Mononuclear cell (primary cell): ENCODE measurements at regions not wholly inside any gene's neighbourhood (a gene's known extent, or its start where the extent isn't known, plus 50 kb on each side); places are given as distances from the start of the nearest gene placed in this dataset.

ENCODE experiments used
- H3K27me3 ChIP-seq: 2 replicates; pipeline ENCODE4 v1.6.0; 2011; ENCODE audit warnings: low read length, control low read depth; ENCODE audit not compliant: insufficient read depth
- H3K4me1 ChIP-seq: 2 replicates; pipeline ENCODE4 v1.5.1; 2011; ENCODE audit warnings: mild to moderate bottlenecking, low read length, control low read depth; ENCODE audit not compliant: insufficient read depth
- H3K4me3 ChIP-seq: 2 replicates; pipeline ENCODE4 v1.5.1; 2011; ENCODE audit warnings: mild to moderate bottlenecking, low read length, moderate library complexity
- H3K9me3 ChIP-seq: 2 replicates; pipeline ENCODE4 v1.5.1; 2011; ENCODE audit warnings: low read depth, mild to moderate bottlenecking, control low read depth, low read length

DNA sequence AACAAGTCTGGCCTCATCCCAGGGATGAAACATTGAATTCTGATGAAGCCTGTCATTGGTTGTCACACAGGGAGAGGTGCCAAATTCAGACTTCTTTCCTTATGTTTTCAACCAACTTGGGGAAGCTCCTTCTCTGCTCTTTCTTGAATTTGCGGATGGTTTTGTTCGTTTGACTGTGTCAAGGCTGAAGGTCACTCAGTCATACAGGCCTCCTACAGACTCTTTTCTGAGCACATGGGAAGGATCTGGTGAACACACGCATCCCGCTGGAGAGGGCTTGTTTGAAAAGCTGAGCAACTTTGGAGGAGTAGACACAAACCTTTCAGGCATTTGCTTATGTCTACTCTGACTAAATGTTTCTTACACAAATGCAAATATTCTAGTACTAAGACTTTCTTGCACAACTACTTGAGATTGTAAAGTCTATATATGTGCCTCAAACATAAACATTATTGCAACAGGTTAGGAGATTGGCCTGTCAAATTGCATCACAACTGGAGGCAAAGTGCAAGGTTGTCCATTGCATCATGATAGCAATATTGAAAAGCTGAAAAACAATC lies 151.5 kb upstream of the NR3C1 start:
- H3K27me3 ChIP-seq = no peaks in the 10 kb centered on the region
- H3K9me3 ChIP-seq = no peaks in the 10 kb centered on the region
- no peak overlapping the region for H3K4me3 ChIP-seq
- peaks cover 16% of the 10 kb centered on the region for H3K4me1 ChIP-seq

DNA sequence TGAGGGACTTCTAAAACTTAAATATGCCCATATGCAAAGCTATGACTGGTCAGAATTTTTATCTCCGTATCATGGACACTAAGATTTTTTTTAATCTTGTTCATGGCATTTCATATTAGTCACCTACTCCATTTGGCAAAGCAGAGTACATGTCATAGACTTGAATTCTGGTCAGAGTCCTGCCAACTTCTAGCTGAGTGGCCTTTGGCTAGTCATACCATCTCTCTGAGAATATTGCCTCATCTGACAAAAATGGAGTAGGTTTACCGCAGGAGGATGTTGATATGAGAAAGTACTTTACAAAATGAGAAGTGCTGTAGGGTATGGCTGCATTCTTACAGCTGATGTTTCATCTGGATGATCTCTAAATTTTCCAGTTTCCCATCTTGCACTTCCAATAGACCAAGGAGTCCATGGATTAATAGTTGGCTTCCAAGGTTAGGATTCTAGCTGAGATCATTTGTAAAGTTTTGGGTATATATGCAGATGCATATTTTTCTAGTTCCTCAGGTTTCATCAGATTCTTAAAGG lies 150.8 kb upstream of the NR3C1 start:
- Histone ChIP-seq H3K4me3 (no peak overlapping the region), H3K9me3 (no peaks in the 10 kb centered on the region), H3K4me1 (peaks cover 16% of the 10 kb centered on the region), H3K27me3 (no peaks in the 10 kb centered on the region)

DNA sequence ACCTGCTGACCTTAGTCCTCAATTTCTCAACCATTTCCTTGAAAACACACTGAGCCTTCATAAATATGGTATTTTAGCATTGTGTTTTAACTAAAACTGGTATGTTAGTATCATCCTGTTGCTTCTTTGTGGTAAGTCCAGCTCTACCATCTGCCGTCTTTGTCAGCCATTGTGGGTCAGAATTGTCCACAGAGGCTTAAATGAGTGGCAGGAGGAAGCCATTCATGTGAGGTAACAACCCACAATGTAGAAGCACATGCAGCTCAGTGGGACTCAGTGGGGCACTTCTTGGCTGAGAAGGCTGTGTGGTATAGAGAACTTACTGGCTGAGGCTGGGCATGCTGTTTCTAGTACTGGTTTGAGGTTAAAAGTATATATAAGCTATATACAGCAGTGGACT lies 149.2 kb upstream of the NR3C1 start:
- no peaks in the 10 kb centered on the region for H3K27me3 ChIP-seq
- no peaks in the 10 kb centered on the region for H3K9me3 ChIP-seq
- no peak overlapping the region for H3K4me3 ChIP-seq
- peaks cover 16% of the 10 kb centered on the region for H3K4me1 ChIP-seq

DNA sequence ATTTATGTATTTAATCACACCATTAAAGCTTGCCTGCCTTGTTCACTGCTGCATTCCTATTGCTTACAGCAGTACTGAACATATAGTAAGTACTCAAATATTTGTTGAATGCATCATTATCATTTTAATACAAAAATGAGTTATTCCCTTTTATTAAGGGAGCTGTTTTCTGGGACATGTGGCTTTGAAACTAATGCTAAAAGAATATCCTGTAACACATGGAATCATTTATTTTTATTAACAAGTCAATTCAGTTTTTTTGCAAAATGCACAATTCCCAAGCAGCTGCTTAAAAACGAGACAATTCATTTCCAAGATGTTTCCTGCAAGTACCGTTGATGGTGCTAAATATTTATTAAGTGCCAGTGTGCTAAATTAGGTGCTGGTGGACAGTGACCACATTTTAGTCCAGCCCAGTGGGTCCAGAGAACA lies 148.3 kb upstream of the NR3C1 start:
- Histone ChIP-seq H3K4me1 (peaks cover 12% of the 10 kb centered on the region), H3K4me3 (no peak overlapping the region), H3K9me3 (no peaks in the 10 kb centered on the region), H3K27me3 (no peaks in the 10 kb centered on the region)

DNA sequence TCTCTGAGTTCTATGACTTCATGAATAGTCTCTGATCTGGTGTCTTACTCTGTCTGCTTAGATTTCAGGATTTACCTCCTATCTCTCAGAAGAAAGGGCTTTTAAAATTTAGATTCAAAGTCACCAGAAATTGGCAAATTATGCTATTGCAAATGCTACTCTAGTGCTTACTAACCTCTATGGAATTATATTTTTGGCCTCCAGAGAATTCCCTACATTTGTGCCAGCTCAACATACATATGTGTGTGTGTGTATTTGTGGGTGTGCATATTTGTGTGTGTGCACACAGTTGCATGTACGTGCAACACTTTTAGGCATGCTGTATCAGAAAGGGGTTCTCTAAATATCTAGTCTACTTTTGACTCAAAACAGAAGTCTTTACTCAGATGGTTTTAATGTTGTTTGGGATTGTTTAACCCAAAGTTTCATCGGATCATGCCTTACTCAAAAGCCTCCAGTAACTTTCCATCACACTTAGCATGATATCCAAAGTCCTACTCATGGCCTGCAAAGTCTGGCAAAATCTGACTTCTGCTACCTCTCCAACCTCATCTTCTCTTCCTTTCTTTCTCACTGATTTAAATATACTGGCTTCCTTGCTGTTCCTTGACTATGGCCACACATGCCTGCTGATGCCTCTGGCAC lies 147.6 kb upstream of the NR3C1 start:
- Histone ChIP-seq H3K4me3 (no peak overlapping the region), H3K27me3 (no peaks in the 10 kb centered on the region), H3K9me3 (no peaks in the 10 kb centered on the region), H3K4me1 (peaks cover 12% of the 10 kb centered on the region)

DNA sequence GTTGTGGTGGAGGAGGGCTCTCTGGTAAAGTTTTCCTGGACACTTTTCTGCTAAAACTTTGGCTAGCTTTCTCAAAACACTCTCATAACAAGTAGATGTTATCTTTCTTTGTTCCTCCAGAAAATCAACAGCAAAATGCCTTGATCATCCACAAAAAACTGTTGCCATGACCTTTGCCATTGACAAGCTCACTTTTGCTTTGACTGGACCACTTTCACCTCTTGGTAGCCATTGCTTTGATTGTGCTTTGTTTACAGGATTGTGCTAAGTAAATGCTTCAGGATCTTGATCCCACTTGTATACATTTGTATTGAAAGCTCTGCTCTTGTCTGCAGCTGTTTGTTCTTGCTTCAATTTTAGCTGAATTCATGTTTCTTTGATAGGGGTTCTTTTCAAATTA lies 143.9 kb upstream of the NR3C1 start:
- H3K4me3 ChIP-seq = no peak overlapping the region

DNA sequence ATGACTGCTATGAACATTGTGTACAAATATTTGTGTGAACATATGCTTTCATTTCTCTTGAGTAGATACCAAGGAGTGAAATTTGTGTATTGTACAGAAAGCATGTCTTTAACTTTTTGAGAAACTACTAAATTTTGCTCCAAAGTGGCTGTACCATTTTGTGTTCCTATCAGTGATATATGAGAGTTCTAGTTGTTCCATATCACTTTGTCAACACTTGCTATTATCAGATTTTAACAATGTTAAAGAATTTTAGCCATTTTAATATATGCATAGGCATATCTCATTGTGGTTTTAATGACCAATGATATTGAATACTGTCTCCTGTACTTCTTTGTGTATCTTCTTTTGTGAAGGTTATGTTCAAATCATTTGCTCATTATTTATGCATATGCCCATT lies 142.9 kb upstream of the NR3C1 start:
- Histone ChIP-seq H3K27me3 (no peaks in the 10 kb centered on the region), H3K4me3 (no peak overlapping the region), H3K9me3 (no peaks in the 10 kb centered on the region), H3K4me1 (no peaks in the 10 kb centered on the region)

More for the DNA sequence above, 143.9 kb upstream of the NR3C1 start:
- no peaks in the 10 kb centered on the region for H3K9me3 ChIP-seq
- no peaks in the 10 kb centered on the region for H3K4me1 ChIP-seq
- no peaks in the 10 kb centered on the region for H3K27me3 ChIP-seq

GRCh38 chr5:143544606-143545005 lies 141.1 kb upstream of the NR3C1 start:
- H3K9me3 ChIP-seq = peaks cover 4% of the 10 kb centered on the region
- no peaks in the 10 kb centered on the region for H3K4me1 ChIP-seq
- H3K27me3 ChIP-seq = no peaks in the 10 kb centered on the region
- H3K4me3 ChIP-seq = no peak overlapping the region

GRCh38 chr5:143543358-143544255 lies 140.1 kb upstream of the NR3C1 start:
- no peak overlapping the region for H3K4me3 ChIP-seq

GRCh38 chr5:143542798-143543144 lies 139.3 kb upstream of the NR3C1 start:
- Histone ChIP-seq H3K27me3 (no peaks in the 10 kb centered on the region), H3K4me1 (no peaks in the 10 kb centered on the region), H3K9me3 (peaks cover 12% of the 10 kb centered on the region), H3K4me3 (no peak overlapping the region)

More at GRCh38 chr5:143543358-143544255, 140.1 kb upstream of the NR3C1 start:
- Histone ChIP-seq H3K4me1 (no peaks in the 10 kb centered on the region), H3K9me3 (peaks cover 12% of the 10 kb centered on the region), H3K27me3 (no peaks in the 10 kb centered on the region)

DNA sequence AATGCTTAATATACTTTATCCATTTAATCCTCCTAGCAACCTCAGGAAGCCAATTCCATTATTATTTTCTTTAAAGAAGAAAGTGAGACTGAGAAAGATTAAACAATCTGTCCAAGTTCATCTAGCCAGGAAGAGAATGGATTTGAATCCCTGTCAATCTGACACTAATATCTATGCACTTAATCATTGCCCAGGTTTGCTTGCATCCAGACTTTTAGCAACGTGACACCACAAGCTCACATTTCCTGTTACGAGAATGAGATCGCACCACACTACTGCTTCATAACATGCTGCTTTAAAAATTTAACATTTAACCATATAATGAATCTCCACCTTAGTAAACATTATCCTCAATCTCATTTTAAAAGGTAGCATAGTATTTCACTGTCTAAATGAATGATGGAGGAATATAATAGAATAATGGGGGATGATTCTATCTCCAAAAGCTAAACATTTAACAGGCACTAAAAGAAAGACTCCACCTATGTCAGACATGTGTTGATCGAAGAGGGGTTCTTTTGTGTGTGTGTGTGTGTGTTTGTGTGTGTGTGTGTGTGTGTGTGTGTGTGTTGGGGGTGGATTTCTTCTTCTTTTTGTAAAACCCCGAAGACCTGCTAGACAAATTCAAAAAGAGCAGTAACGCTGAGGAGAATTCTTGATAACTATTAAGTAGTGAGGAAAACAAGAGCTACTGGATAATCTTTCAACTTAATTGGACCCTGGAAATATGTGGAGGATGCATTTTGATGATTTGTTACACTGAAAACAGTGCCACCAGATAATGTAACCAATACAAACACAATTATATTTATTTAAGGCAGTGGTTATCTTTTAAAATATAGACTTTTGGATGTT lies 138.7 kb upstream of the NR3C1 start:
- no peak overlapping the region for H3K4me3 ChIP-seq
- peaks cover 12% of the 10 kb centered on the region for H3K9me3 ChIP-seq
- H3K27me3 ChIP-seq = no peaks in the 10 kb centered on the region
- no peaks in the 10 kb centered on the region for H3K4me1 ChIP-seq

DNA sequence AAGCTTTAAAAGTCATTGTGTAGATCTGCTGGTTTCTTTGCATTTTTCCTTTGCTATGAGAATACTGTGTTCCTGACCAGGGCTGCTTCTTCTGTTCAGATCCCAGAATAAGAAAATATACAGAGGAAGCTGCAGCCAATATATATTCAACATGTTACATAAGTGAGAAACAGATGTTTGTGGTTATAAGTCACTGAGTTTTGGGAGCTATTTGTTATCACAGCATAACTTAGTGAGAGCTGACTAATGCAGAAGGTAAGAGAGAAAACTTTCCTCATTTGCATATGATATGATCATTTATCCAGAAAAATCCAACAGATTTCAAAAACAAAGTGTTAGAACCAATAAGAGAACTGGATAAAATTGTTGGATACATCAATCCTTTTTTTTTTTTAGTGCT lies 136.3 kb upstream of the NR3C1 start:
- H3K27me3 ChIP-seq = no peaks in the 10 kb centered on the region
- H3K4me3 ChIP-seq = no peak overlapping the region
- H3K9me3 ChIP-seq = peaks cover 12% of the 10 kb centered on the region
- H3K4me1 ChIP-seq = no peaks in the 10 kb centered on the region

DNA sequence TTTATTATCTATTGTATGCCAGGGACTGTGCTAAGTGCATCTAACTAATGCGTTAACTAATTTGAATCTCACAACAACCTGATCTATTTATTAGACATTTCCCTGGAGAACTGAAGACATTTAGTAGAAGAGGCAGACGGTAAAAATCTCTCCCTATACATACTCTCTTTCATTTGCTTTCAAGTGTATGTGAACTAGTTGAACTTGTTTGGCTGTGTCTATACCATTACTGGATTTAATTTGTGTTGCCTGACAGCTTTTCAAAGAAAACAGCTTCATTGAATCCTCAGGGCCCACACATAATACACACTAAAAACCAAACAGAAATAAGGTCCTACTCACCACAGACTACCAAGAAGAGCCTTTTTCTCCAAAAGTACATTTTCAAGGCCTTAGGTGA lies 133.6 kb upstream of the NR3C1 start:
- H3K4me1 ChIP-seq = no peaks in the 10 kb centered on the region

DNA sequence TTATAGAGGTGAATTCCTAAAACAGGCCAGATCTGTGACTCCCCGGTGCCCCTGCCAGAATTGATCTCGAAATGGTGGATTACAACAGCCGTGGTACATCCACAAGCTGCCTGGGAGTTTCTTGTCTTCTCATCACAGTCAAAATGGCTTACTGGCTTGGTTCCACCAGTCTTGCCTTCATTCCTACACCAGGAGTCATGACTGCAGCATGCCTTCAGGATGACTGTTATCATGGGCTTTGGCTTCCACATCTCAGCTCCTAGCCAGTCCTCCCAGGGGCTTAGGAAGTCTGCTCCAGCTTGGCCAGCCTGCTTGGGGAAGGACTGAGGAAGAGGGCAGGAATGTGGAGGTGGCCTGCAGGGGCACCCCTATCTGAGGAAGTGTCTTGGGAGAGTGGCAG lies 132.9 kb upstream of the NR3C1 start:
- H3K4me1 ChIP-seq = no peaks in the 10 kb centered on the region

More for the DNA sequence above, 133.6 kb upstream of the NR3C1 start:
- no peak overlapping the region for H3K4me3 ChIP-seq
- H3K9me3 ChIP-seq = peaks cover 12% of the 10 kb centered on the region
- no peaks in the 10 kb centered on the region for H3K27me3 ChIP-seq

More for the DNA sequence above, 132.9 kb upstream of the NR3C1 start:
- no peak overlapping the region for H3K4me3 ChIP-seq
- H3K27me3 ChIP-seq = no peaks in the 10 kb centered on the region
- H3K9me3 ChIP-seq = peaks cover 12% of the 10 kb centered on the region
